HG03442 (cell line): ENCODE measurements at regions not wholly inside any gene's neighbourhood (a gene's known extent, or its start where the extent isn't known, plus 50 kb on each side); places are given as distances from the start of the nearest gene placed in this dataset.
"Not testable (repeated sequence)": the region's sequence is repeated elsewhere in the genome, so short reads cannot be mapped to it uniquely, and the experiment has no call there.

ENCODE experiments used
- ATAC-seq: cut with Tn5 transposase; IDR thresholded peaks from one replicate; pipeline ENCODE4 v1.9.1; 2021; ENCODE audit warnings: mild to moderate bottlenecking, moderate library complexity; ENCODE audit not compliant: unreplicated experiment

GRCh38 chr13:44147233-44147632, 226.4 kb upstream of the SERP2 start:
- no peak for ATAC-seq

GRCh38 chr13:44147648-44148047, 226.0 kb upstream of the SERP2 start:
- ATAC-seq, result no peak

DNA sequence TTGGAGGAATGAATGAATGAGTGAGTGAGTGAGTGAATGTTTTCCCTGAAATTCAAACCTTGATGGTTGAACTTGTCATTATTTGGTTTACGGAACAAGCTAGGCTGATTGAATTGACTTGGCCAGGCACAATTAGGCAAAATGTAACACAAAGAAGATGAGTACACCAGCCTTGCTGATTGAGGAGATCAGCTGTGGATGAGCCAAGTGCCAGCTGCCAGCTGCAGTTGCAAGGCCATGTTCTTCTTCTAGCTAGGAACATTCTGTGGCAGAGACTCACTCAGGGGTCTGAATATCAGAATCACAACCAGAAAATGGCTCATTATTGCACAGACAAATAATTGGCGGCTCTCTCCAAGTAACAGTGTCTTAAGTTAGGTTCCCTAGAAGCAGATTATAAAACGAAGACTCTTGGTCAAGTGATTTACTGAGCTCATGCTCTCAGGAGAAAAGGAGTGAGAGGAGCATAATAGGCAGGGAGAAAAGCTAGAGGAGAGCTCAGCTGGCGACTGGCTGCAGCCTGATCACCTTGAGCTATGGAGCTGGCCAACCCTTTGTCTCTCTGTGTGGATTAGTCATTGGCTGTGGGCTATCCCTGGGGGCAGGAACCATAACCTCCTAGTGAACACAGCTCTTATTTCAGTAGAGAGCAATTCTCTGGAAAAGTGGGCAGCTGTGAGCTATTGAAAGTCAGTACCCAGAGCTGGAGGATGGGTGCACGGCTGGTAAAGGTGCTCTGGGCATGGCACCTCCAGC, 225.3 kb upstream of the SERP2 start:
- no peak for ATAC-seq

GRCh38 chr13:44149231-44149630, 224.4 kb upstream of the SERP2 start:
- not testable (repeated sequence) for ATAC-seq

- no peak for ATAC-seq
Measured at GRCh38 chr13:44149821-44150220, 223.8 kb upstream of the SERP2 start.

- no peak for ATAC-seq
Measured at GRCh38 chr13:44151474-44151873, 222.2 kb upstream of the SERP2 start.

GRCh38 chr13:44153496-44153895, 220.1 kb upstream of the SERP2 start:
- no peak for ATAC-seq

DNA sequence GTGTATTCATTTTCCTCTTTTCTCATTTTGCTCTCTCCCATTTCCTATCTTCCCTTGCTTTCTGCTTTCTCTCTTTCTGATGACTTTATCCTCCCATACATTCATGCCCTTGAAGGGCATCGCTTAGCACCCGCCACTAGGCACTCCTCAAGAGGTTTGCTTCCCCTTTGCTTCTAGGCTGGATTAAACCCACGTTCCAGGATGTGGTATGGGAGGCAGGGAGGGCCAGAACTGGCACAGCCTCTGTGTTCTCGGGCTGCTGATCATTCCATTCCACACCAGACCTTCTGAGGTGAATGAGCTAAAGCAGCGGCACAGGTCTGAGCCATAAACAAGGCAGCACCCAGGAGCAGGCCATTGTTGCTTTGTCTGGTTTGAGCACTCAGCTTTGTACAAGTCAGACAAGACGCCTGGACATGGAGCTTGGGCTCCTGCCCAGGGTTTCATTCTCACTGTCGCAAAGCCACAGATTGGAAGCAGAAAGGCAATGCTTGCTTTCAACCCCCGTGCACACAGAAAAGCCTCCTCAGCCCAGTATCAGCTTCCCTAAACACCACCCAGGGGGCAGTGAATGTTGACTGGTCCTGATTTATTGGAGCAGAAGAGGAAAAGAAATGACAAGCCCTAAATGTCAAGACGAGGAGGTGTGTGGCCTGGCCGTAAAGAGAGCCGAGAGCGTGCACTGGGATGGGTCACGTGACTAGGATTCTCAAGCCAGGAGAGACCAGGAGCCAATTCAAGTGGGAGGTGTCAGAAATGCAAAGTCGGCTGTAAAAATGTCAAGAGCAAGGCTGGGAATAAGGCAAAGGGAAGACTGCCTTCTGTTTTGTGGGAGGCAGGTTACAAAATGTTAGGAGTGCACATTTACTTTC, 218.0 kb upstream of the SERP2 start:
- no peak for ATAC-seq

- no peak for ATAC-seq
Measured at GRCh38 chr13:44156294-44156658, 217.3 kb upstream of the SERP2 start.

- no peak for ATAC-seq
Measured at GRCh38 chr13:44157606-44158005, 216.0 kb upstream of the SERP2 start.

GRCh38 chr13:44158098-44158521, 215.5 kb upstream of the SERP2 start:
- no peak for ATAC-seq

DNA sequence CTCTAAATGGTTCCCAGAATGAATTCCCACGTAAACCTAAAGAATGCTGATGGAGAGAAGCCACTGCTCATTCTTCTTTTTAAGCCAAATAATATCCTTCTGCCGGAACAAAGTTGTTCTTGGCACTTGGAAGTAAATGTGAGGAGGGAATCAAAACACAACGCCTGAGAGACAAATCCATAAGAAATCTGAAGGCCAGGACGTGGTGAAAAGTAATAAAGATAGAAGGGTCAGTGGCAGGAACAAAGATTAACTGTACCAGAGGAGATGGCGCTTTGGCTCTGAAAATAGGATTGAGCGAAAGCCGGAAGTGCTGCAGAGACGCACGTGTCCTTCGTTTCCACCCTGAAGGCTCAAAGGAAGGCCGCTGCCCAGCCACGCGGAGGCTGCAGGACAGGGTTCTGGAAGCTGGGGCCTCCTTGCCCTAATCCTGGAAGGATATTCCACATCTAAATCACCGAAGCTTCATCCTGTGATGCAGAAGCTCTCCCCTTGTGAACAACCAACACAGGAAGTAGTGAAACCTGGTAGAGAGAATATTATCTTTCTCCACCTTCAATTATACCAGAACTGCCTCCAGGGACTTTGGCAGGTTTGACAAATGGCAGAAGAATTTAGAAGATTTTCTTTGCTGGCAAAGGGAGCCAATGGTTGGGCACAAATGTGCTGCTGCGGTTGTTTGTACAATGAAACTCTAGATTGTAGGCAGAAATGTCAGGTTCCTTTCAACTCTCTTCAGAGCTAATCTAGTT, 214.6 kb upstream of the SERP2 start:
- ATAC-seq, result no peak

DNA sequence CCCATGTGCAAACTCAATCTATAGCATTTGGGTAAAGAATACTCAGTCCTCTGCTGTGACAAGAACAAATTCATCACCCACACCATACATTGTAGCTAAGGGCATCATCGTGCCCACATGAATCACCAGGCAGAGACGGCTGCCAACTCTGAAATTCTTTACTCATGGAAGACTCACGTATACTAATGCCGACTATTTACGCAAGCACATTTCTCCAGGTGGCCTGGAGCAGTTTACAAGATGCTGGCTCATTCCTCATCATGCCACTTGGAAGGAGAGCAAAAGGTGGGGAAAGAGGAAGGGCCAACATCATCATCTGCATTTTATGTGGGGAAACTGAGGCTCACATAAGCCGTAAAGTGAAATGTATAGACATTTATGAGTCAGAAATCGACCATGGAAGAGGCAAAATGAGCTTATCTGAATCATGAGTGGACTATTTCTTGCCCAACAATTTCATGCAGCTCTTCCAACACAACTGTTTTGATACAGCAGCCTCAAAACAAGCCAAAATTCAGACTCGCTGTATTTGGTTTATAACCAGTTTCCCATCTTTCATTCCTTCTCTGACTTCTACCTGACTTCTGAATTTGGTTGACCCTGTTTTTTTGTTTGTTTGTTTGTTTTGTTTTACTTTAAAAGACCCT, 213.9 kb upstream of the SERP2 start:
- no peak for ATAC-seq

- ATAC-seq, result no peak
Measured at GRCh38 chr13:44160591-44161191, 212.9 kb upstream of the SERP2 start.

DNA sequence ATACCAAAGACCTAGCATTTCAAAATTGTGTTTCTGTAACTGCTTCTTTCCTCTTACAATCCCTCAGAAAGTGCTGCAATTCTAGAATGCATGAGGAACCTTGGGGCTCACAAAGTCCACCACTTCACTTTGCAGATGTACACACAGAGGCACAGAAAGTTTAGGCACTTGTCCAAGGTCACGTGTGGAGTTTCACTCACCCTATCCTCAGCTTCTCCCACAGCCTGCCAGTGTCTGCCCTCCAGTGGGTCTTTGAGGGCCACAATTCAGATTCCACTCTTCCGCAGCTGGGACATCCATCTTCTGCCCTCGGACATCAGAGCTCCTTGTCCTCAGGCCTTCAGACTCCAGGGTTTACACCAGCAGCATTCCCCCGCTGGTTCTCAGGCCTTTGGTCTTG, 210.5 kb upstream of the SERP2 start:
- ATAC-seq, result no peak

DNA sequence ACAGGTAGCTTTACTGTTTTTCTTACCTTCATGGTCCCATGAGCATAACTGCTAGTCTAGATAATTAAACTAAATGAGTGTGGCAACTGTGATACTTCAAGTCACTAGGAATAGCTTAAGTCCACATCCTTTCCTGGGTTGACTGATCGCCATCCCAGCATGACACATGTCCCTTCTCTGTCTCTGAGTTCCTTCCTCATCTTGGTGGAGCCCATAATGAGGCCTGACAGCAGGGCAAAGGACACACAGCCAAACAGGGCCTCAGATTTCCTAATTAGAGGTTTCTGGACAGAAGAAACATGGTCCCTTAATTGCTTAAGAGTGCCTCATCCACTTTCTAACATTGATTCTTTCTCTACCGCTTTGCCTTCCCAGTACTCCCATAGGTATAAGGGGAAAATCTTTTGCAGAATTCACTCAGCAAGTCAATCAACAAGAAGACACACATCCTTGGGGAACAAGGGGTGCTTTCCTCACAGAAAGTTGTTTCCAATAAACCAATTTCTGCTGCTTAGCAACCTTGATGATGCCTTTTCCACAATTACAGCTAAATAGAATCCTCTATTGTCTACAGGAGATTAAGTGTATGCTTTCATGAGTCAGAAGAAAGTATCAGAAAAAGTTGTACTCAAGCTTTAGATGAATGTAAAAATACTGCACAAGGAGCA, 208.3 kb upstream of the SERP2 start:
- ATAC-seq, result no peak

GRCh38 chr13:44165889-44166496, 207.6 kb upstream of the SERP2 start:
- no peak for ATAC-seq

- ATAC-seq, result no peak
Measured at GRCh38 chr13:44169018-44169911, 204.4 kb upstream of the SERP2 start.

- no peak for ATAC-seq
Measured at GRCh38 chr13:44170731-44171130, 202.9 kb upstream of the SERP2 start.
